Activated naive CD4-positive, alpha-beta T cell treated with anti-CD3 and anti-CD28 coated beads for 36 hours (primary cell): ENCODE measurements at regions not wholly inside any gene's neighbourhood (a gene's known extent, or its start where the extent isn't known, plus 50 kb on each side); places are given as distances from the start of the nearest gene placed in this dataset.
"Not testable (repeated sequence)": the region's sequence is repeated elsewhere in the genome, so short reads cannot be mapped to it uniquely, and the experiment has no call there.

Experiments used
- CTCF ChIA-PET: fragments of 350-600 bp; sonication (Branson Sonifier 250); formaldehyde crosslinking; loops from one replicate; lab custom pipeline; 2021; ENCODE audit warnings: antibody characterized with exemption; lab: Charles Lee
- DNase-seq: peaks from one replicate; pipeline ENCODE4 v3.0.0-alpha.2; 2020
- H3K27ac Mint-ChIP-seq: one replicate; pipeline ENCODE4 v1.8.0; 2021; ENCODE audit warnings: mild to moderate bottlenecking, mixed read lengths
- H3K27me3 Mint-ChIP-seq: one replicate; pipeline ENCODE4 v1.8.0; 2021; ENCODE audit warnings: low read depth, mixed read lengths
- H3K36me3 Mint-ChIP-seq: one replicate; pipeline ENCODE4 v1.8.0; 2021; ENCODE audit warnings: low read depth, mixed read lengths
- H3K4me1 Mint-ChIP-seq: one replicate; pipeline ENCODE4 v1.8.0; 2021; ENCODE audit warnings: low read depth, mixed read lengths
- H3K4me3 Mint-ChIP-seq: one replicate; pipeline ENCODE4 v1.8.0; 2021; ENCODE audit warnings: mild to moderate bottlenecking, moderate library complexity, mixed read lengths
- H3K9me3 Mint-ChIP-seq: one replicate; pipeline ENCODE4 v1.8.0; 2021; ENCODE audit warnings: mixed read lengths
- intact Hi-C: fragments of 100-400 bp; cut with micrococcal nuclease; formaldehyde crosslinking; loops from one replicate; pipeline ENCODE4 v1.15.1; 2023

- CTCF ChIA-PET, H3K4me1 Mint-ChIP-seq, DNase-seq, H3K27ac Mint-ChIP-seq, H3K4me3 Mint-ChIP-seq, H3K27me3 Mint-ChIP-seq, H3K9me3 Mint-ChIP-seq, H3K36me3 Mint-ChIP-seq: not testable (repeated sequence)
- intact Hi-C loops: loop anchor here (5.0 kb wide), 1 partner anchor 477 kb away; no protein-coding TSS in a partner anchor
Measured at GRCh38 chr3:124075090-124075489, 83.2 kb upstream of the ROPN1 start.

- H3K9me3 Mint-ChIP-seq: no peaks in the 10 kb centered on the region
- no peak for DNase-seq
- H3K4me3 Mint-ChIP-seq: no peak overlapping the region
- no peak overlapping the region for H3K27ac Mint-ChIP-seq
- H3K27me3 Mint-ChIP-seq: peaks cover 7% of the 10 kb centered on the region
- intact Hi-C loops: loop anchor here (5.0 kb wide), 1 partner anchor 477 kb away; no protein-coding TSS in a partner anchor
- CTCF ChIA-PET: interaction anchor here (1.3 to 1.7 kb wide), 2 partner anchors 12 to 43 kb away, joined by 3 to 4 read pairs; no protein-coding TSS in a partner anchor
- H3K4me1 Mint-ChIP-seq: no peaks in the 10 kb centered on the region
- no peaks in the 10 kb centered on the region for H3K36me3 Mint-ChIP-seq
Measured at GRCh38 chr3:124075753-124076152, 83.8 kb upstream of the ROPN1 start.

- DNase-seq: no peak
- CTCF ChIA-PET: interaction anchor here (1.3 to 1.7 kb wide), 2 partner anchors 13 to 44 kb away, joined by 3 to 4 read pairs; no protein-coding TSS in a partner anchor
- Mint-ChIP-seq H3K9me3 (no peaks in the 10 kb centered on the region), H3K4me1 (no peaks in the 10 kb centered on the region), H3K27ac (no peak overlapping the region), H3K4me3 (no peak overlapping the region), H3K27me3 (peaks cover 9% of the 10 kb centered on the region), H3K36me3 (no peaks in the 10 kb centered on the region)
- intact Hi-C loops: loop anchor here (5.0 kb wide), 1 partner anchor 476 kb away; no protein-coding TSS in a partner anchor
Measured at GRCh38 chr3:124076235-124076634, 84.3 kb upstream of the ROPN1 start.

DNA sequence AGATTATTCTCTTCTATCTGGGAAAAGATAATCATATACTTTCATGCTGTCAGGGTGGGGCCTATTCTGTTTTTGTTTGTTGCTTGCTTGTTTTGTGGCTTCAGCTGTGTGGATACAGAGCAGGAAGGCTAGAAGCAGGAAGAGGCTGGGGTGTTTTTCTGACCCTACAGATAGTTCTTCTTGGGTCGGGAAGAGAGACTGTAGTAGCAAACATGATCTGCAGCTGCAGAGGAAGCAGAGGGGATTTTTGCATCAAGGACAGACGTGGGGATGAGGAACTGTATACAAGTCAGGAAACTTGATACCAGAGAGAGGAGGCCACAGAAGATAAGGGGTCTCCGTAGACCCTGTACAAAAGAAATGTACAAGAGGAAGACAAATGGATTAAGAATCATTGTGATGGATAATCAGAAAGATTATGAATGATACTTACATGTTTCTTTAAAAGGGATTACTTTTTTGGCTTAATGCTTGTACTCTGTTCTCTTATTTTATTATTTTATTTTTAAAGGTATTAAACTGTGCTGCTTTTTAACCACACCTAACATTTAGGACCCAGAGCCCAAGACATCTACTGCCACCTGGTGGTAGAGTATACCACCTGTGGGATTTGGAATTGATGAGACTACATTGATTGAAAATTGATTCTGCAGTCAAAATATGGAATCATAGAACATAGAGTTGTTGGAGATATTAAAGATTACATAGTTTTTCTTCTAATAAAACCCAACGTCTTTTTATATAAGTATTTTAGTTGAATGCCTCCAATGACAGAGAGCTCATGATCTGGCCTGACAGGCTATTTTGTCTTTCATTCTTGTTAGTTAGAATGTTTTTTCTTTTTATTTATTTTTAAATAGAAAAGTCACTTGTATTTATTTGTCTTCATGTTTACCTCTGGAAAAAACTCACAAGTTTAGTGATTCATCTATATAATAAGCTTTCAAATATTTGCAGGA, 87.3 kb upstream of the ROPN1 start:
- peak; percentile 41 for DNase-seq
- intact Hi-C loops: loop anchor here (1.0 to 5.0 kb wide), 4 partner anchors 46 to 473 kb away; partner anchors contain the start of genes KALRN and MYLK
- CTCF ChIA-PET: interaction anchor here (0.6 to 2.7 kb wide), 16 partner anchors 10 to 480 kb away, joined by 3 to 8 read pairs (median 3); partner anchors contain the start of gene KALRN
- Mint-ChIP-seq H3K36me3 (no peaks in the 10 kb centered on the region), H3K4me3 (no peak overlapping the region), H3K27me3 (peaks cover 9% of the 10 kb centered on the region), H3K9me3 (no peaks in the 10 kb centered on the region), H3K27ac (no peak overlapping the region), H3K4me1 (no peaks in the 10 kb centered on the region)

DNA sequence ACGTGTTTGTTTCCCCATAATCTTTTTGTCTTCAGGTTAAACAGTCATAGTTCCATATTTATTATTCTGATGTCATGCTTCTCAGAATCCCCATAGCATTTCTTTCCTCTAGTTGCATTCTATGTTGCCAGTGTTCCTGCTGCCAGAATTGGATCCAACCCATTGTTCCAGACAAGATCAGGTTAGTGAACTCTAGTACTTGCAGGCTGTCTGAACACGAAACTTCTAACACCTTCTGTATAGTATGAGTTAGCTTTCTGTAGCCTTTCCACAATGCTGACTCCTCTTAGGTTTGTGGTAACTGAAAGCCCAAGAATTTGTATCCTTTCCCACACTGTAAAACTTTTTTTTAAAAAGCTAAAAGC, 88.0 kb upstream of the ROPN1 start:
- Mint-ChIP-seq H3K36me3 (no peaks in the 10 kb centered on the region), H3K4me1 (no peaks in the 10 kb centered on the region), H3K27me3 (peaks cover 9% of the 10 kb centered on the region), H3K27ac (no peak overlapping the region), H3K9me3 (no peaks in the 10 kb centered on the region), H3K4me3 (no peak overlapping the region)
- DNase-seq: no peak
- CTCF ChIA-PET: interaction anchor here (0.6 to 2.7 kb wide), 16 partner anchors 9 to 479 kb away, joined by 3 to 8 read pairs (median 3); partner anchors contain the start of gene KALRN
- intact Hi-C loops: loop anchor here (1.0 to 10.0 kb wide), 5 partner anchors 47 to 472 kb away; partner anchors contain the start of genes KALRN and MYLK

- Mint-ChIP-seq H3K36me3 (no peaks in the 10 kb centered on the region), H3K27ac (no peak overlapping the region), H3K9me3 (no peaks in the 10 kb centered on the region), H3K27me3 (peaks cover 9% of the 10 kb centered on the region), H3K4me3 (no peak overlapping the region), H3K4me1 (no peaks in the 10 kb centered on the region)
- intact Hi-C loops: loop anchor here (10.0 kb wide), 1 partner anchor 382 kb away; no protein-coding TSS in a partner anchor
- CTCF ChIA-PET: no interaction called here
- DNase-seq: no peak
Measured at GRCh38 chr3:124082343-124082742, 90.4 kb upstream of the ROPN1 start.

GRCh38 chr3:124084022-124084881, 92.3 kb upstream of the ROPN1 start:
- no peak for DNase-seq
- Mint-ChIP-seq H3K36me3 (no peaks in the 10 kb centered on the region), H3K27ac (no peak overlapping the region), H3K4me1 (no peaks in the 10 kb centered on the region), H3K4me3 (no peak overlapping the region), H3K9me3 (no peaks in the 10 kb centered on the region), H3K27me3 (peaks cover 11% of the 10 kb centered on the region)
- CTCF ChIA-PET: no interaction called here
- intact Hi-C loops: loop anchor here (10.0 kb wide), 1 partner anchor 381 kb away; no protein-coding TSS in a partner anchor

- intact Hi-C loops: loop anchor here (10.0 kb wide), 1 partner anchor 376 kb away; no protein-coding TSS in a partner anchor
- Mint-ChIP-seq H3K27me3 (peaks cover 30% of the 10 kb centered on the region), H3K27ac (no peak overlapping the region), H3K4me3 (no peak overlapping the region), H3K9me3 (no peaks in the 10 kb centered on the region), H3K36me3 (no peaks in the 10 kb centered on the region), H3K4me1 (no peaks in the 10 kb centered on the region)
- no peak for DNase-seq
- CTCF ChIA-PET: interaction anchor here (0.6 to 1.3 kb wide), 3 partner anchors 9 to 370 kb away, joined by 3 to 4 read pairs (median 4); no protein-coding TSS in a partner anchor
Measured at GRCh38 chr3:124088801-124089200, 96.9 kb upstream of the ROPN1 start.

- intact Hi-C loops: loop anchor here (10.0 kb wide), 1 partner anchor 376 kb away; no protein-coding TSS in a partner anchor
- H3K4me3 Mint-ChIP-seq: no peak overlapping the region
- CTCF ChIA-PET: interaction anchor here (0.6 to 1.3 kb wide), 3 partner anchors 10 to 370 kb away, joined by 3 to 4 read pairs (median 4); no protein-coding TSS in a partner anchor
- H3K27me3 Mint-ChIP-seq: peaks cover 30% of the 10 kb centered on the region
- no peaks in the 10 kb centered on the region for H3K9me3 Mint-ChIP-seq
- no peak for DNase-seq
- no peak overlapping the region for H3K27ac Mint-ChIP-seq
- no peaks in the 10 kb centered on the region for H3K36me3 Mint-ChIP-seq
- H3K4me1 Mint-ChIP-seq: no peaks in the 10 kb centered on the region
Measured at GRCh38 chr3:124089214-124089613, 97.3 kb upstream of the ROPN1 start.

GRCh38 chr3:124091716-124092115, 99.8 kb upstream of the ROPN1 start:
- no peak overlapping the region for H3K4me3 Mint-ChIP-seq
- CTCF ChIA-PET: no interaction called here
- H3K27me3 Mint-ChIP-seq: peaks cover 33% of the 10 kb centered on the region
- no peak overlapping the region for H3K27ac Mint-ChIP-seq
- H3K4me1 Mint-ChIP-seq: no peaks in the 10 kb centered on the region
- no peak for DNase-seq
- H3K9me3 Mint-ChIP-seq: no peaks in the 10 kb centered on the region
- intact Hi-C loops: no loop called here
- no peaks in the 10 kb centered on the region for H3K36me3 Mint-ChIP-seq

- H3K4me1 Mint-ChIP-seq: no peaks in the 10 kb centered on the region
- peaks cover 33% of the 10 kb centered on the region for H3K27me3 Mint-ChIP-seq
- no peak overlapping the region for H3K4me3 Mint-ChIP-seq
- no peaks in the 10 kb centered on the region for H3K9me3 Mint-ChIP-seq
- no peak for DNase-seq
- CTCF ChIA-PET: no interaction called here
- H3K27ac Mint-ChIP-seq: no peak overlapping the region
- intact Hi-C loops: no loop called here
- H3K36me3 Mint-ChIP-seq: no peaks in the 10 kb centered on the region
Measured at GRCh38 chr3:124092811-124093210, 100.9 kb upstream of the ROPN1 start.
